ENCODE measurements at regions not wholly inside any gene's neighbourhood (a gene's known extent, or its start where the extent isn't known, plus 50 kb on each side); places are given as distances from the start of the nearest gene placed in this dataset.

DNA sequence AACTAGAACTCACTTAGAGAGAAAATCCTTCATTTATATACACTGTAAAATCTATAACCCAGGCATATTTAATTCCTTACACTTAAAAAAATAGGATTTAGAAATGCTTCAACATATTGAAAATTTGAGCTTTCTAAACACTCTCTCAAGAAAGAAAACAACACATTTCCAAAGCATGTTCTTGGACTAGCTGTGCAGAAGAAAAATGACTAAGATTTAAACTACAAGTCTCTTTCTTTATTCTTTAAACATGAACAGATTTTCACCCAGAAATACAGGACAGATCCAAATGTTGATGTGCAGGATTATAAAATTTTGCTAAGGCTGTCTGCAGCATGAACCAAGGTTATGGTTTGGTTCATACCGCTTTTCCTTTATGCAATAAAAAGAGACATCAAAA lies 77.7 kb upstream of the TUSC1 start:
- no peak for TF ChIP-seq ATF2 (IDR thresholded peaks at IDR 0.05; ENCODE audit: low read length)
- no peak for TF ChIP-seq USF2 (IDR thresholded peaks at IDR 0.05; ENCODE audit: low read length)
- TF ChIP-seq CTCF (IDR thresholded peaks at IDR 0.05; ENCODE audit: control extremely low read depth in 1 of 3, insufficient read depth in 1 of 3, low read depth in 1 of 3, low read length in 3 of 3), result no peak
- no peak for TF ChIP-seq EZH2 (IDR thresholded peaks at IDR 0.05; ENCODE audit: low read depth, low read length, severe bottlenecking)
- TF ChIP-seq SIN3A (conservative IDR thresholded peaks at IDR 0.05 in 1 of 2, IDR thresholded peaks at IDR 0.05 in 1 of 2; ENCODE audit: low read depth in 1 of 2, low read length in 2 of 2), result no peak
